ENCODE measurements at regions not wholly inside any gene's neighbourhood (a gene's known extent, or its start where the extent isn't known, plus 50 kb on each side); places are given as distances from the start of the nearest gene placed in this dataset.
"Not testable (repeated sequence)": the region's sequence is repeated elsewhere in the genome, so short reads cannot be mapped to it uniquely, and the experiment has no call there.

GRCh38 chr2:111407632-111408194, 287.0 kb downstream of the BCL2L11 start:
- not testable (repeated sequence) for DNase-seq

- not testable (repeated sequence) for DNase-seq
These were observed 290.2 kb downstream of the BCL2L11 start for GRCh38 chr2:111410868-111411406.

GRCh38 chr2:111411867-111412681, 291.4 kb downstream of the BCL2L11 start:
- DNase-seq, result not testable (repeated sequence)

- DNase-seq, result not testable (repeated sequence)
These were observed 292.3 kb downstream of the BCL2L11 start for GRCh38 chr2:111412841-111413650.

- not testable (repeated sequence) for DNase-seq
These were observed 293.2 kb downstream of the BCL2L11 start for GRCh38 chr2:111413950-111414349.

GRCh38 chr2:111415765-111416743, 295.3 kb downstream of the BCL2L11 start:
- not testable (repeated sequence) for DNase-seq

GRCh38 chr2:111417026-111417425, 296.3 kb downstream of the BCL2L11 start:
- not testable (repeated sequence) for DNase-seq

- DNase-seq, result not testable (repeated sequence)
These were observed 297.6 kb downstream of the BCL2L11 start for GRCh38 chr2:111418091-111418875.

- not testable (repeated sequence) for DNase-seq
These were observed 299.4 kb downstream of the BCL2L11 start for GRCh38 chr2:111420074-111420473.

- DNase-seq, result not testable (repeated sequence)
These were observed 300.1 kb downstream of the BCL2L11 start for GRCh38 chr2:111420835-111421234.

GRCh38 chr2:111421949-111422348, 301.2 kb downstream of the BCL2L11 start:
- not testable (repeated sequence) for DNase-seq

GRCh38 chr2:111422562-111422961, 301.8 kb downstream of the BCL2L11 start:
- not testable (repeated sequence) for DNase-seq

- DNase-seq, result not testable (repeated sequence)
These were observed 302.5 kb downstream of the BCL2L11 start for GRCh38 chr2:111423184-111423583.

GRCh38 chr2:111424176-111424575, 303.5 kb downstream of the BCL2L11 start:
- DNase-seq, result not testable (repeated sequence)

GRCh38 chr2:111424851-111425309, 304.2 kb downstream of the BCL2L11 start:
- DNase-seq, result not testable (repeated sequence)

- DNase-seq, result not testable (repeated sequence)
These were observed 305.1 kb downstream of the BCL2L11 start for GRCh38 chr2:111425789-111426201.

GRCh38 chr2:111427346-111427745, 306.6 kb downstream of the BCL2L11 start:
- not testable (repeated sequence) for DNase-seq

GRCh38 chr2:111428915-111429314, 308.2 kb downstream of the BCL2L11 start:
- DNase-seq, result not testable (repeated sequence)

GRCh38 chr2:111429353-111429752, 308.6 kb downstream of the BCL2L11 start:
- DNase-seq, result not testable (repeated sequence)

GRCh38 chr2:111430817-111431661, 310.3 kb downstream of the BCL2L11 start:
- DNase-seq, result not testable (repeated sequence)

All from NCI-H1694 (cell line).